SK-N-SH (cell line): ENCODE measurements at regions not wholly inside any gene's neighbourhood (a gene's known extent, or its start where the extent isn't known, plus 50 kb on each side); places are given as distances from the start of the nearest gene placed in this dataset.

Experiments
- CTCF ChIA-PET: fragments of 300-600, 350-600 bp; formaldehyde crosslinking; extraction: SDS; loops from one replicate; lab custom pipeline; 2021; lab: Yijun Ruan, JAX
- POLR2A ChIA-PET: fragments of 350-600 bp; sonication (Branson Sonifier 250); formaldehyde crosslinking; extraction: SDS; loops from one replicate; lab custom pipeline; 2020; ENCODE audit warnings: antibody characterized with exemption, inconsistent platforms; lab: Yijun Ruan, JAX
- DNase-seq: peaks from one replicate; pipeline ENCODE4 v3.0.0; 2012
- H2AFZ ChIP-seq: fragments of 200-600 bp; sonication (generic); 2 replicates; pipeline ENCODE4 v1.8.1; 2016; ENCODE audit warnings: antibody characterized with exemption, mild to moderate bottlenecking, low read depth
- H3F3A ChIP-seq: fragments of 200-600 bp; sonication (generic); replicated peaks from 2 replicates; pipeline ENCODE3; 2016; ENCODE audit warnings: antibody characterized with exemption, mild to moderate bottlenecking; ENCODE audit not compliant: insufficient read depth
- H3K27ac ChIP-seq, 2 experiments: fragments of 200-500 bp in 1 of 2; fragments of 200-600 bp in 1 of 2; sonication (Bioruptor generic) in 1 of 2; sonication (generic), shearing (Covaris generic) in 1 of 2; 2 replicates each; pipeline versions ENCODE4 v1.5.1 to v1.6.1; 2014 to 2016; ENCODE audit warnings: low read depth in 2 of 2, inconsistent platforms in 1 of 2, low read length in 1 of 2, mild to moderate bottlenecking in 1 of 2, mixed read lengths in 1 of 2
- H3K27me3 ChIP-seq: fragments of 200-600 bp; sonication (generic), shearing (Covaris generic); 2 replicates; pipeline ENCODE4 v1.6.1; 2016; ENCODE audit warnings: mixed run types; ENCODE audit not compliant: insufficient read depth
- H3K36me3 ChIP-seq, 2 experiments: fragments of 200-500 bp in 1 of 2; fragments of 200-600 bp in 1 of 2; sonication (Bioruptor generic) in 1 of 2; sonication (generic) in 1 of 2; replicated peaks in 1 of 2; 2 replicates each; pipeline versions ENCODE3 to v1.5.1; 2014 to 2016; ENCODE audit warnings: low read length in 1 of 2, mild to moderate bottlenecking in 1 of 2; ENCODE audit not compliant: insufficient read depth in 2 of 2, control insufficient read depth in 1 of 2
- H3K4me1 ChIP-seq, 2 experiments: fragments of 200-500 bp in 1 of 2; fragments of 200-600 bp in 1 of 2; sonication (Bioruptor generic) in 1 of 2; sonication (generic), shearing (Covaris generic) in 1 of 2; 2 replicates each; pipeline versions ENCODE4 v1.5.1 to v1.6.1; 2014 to 2016; ENCODE audit warnings: low read depth in 1 of 2, low read length in 1 of 2, mixed run types in 1 of 2; ENCODE audit not compliant: insufficient read depth in 2 of 2, control insufficient read depth in 1 of 2
- H3K4me2 ChIP-seq: fragments of 200-600 bp; sonication (generic), shearing (Covaris generic); 2 replicates; pipeline ENCODE4 v1.6.1; 2017; ENCODE audit warnings: mixed run types
- H3K4me3 ChIP-seq, 2 experiments: fragments of 200-500 bp in 1 of 2; fragments of 200-600 bp in 1 of 2; sonication (Bioruptor generic) in 1 of 2; sonication (generic), shearing (Covaris generic) in 1 of 2; 2 replicates each; pipeline versions ENCODE4 v1.5.1 to v1.8.1; 2014 to 2016; ENCODE audit warnings: low read depth in 2 of 2, inconsistent platforms in 1 of 2, low read length in 1 of 2, mild to moderate bottlenecking in 1 of 2, mixed read lengths in 1 of 2, moderate library complexity in 1 of 2
- H3K79me2 ChIP-seq: fragments of 200-600 bp; sonication (generic); 2 replicates; pipeline ENCODE4 v1.8.1; 2017; ENCODE audit warnings: mild to moderate bottlenecking; ENCODE audit not compliant: insufficient read depth
- H3K9ac ChIP-seq: fragments of 200-600 bp; sonication (generic); 2 replicates; pipeline ENCODE4 v1.6.1; 2017; ENCODE audit warnings: mixed run types
- H3K9me2 ChIP-seq: fragments of 200-600 bp; sonication (generic); 2 replicates; pipeline ENCODE4 v1.6.1; 2017; ENCODE audit warnings: mixed run types
- H3K9me3 ChIP-seq: fragments of 200-600 bp; sonication (generic); 2 replicates; pipeline ENCODE4 v1.6.1; 2017; ENCODE audit warnings: mixed run types, mild to moderate bottlenecking, moderate library complexity
- H4K20me1 ChIP-seq: fragments of 200-600 bp; sonication (generic); 2 replicates; pipeline ENCODE4 v1.6.1; 2017; ENCODE audit warnings: mild to moderate bottlenecking, mixed run types; ENCODE audit not compliant: insufficient read depth
- CHD2 ChIP-seq: fragments of 150-350 bp; IDR thresholded peaks from 2 replicates; pipeline ENCODE4 v1.6.1; 2018; ENCODE audit warnings: low read length; ENCODE audit not compliant: partially characterized antibody
- EP300 ChIP-seq, 2 experiments: IDR thresholded peaks; 2 replicates each; pipeline versions ENCODE4 v1.4.0 to v1.6.1; 2012; ENCODE audit warnings: borderline replicate concordance in 1 of 2, low read depth in 1 of 2, low read length in 1 of 2
- FOXM1 ChIP-seq: IDR thresholded peaks from 2 replicates; pipeline ENCODE4 v1.4.0; 2012; ENCODE audit warnings: low read depth, mild to moderate bottlenecking
- GABPA ChIP-seq: IDR thresholded peaks from 2 replicates; pipeline ENCODE4 v1.4.0; 2012; ENCODE audit warnings: low read depth, mild to moderate bottlenecking
- GATA2 ChIP-seq: sonication (generic); formaldehyde crosslinking; IDR thresholded peaks from 2 replicates; pipeline ENCODE4 v1.5.0; 2020; ENCODE audit warnings: mild to moderate bottlenecking, missing genetic modification reagents
- IRF3 ChIP-seq: fragments of 150-350 bp; IDR thresholded peaks from 2 replicates; pipeline ENCODE4 v1.6.1; 2016; ENCODE audit warnings: mild to moderate bottlenecking, low read depth, low read length
- MAX ChIP-seq: IDR thresholded peaks from 2 replicates; pipeline ENCODE4 v1.4.0; 2012; ENCODE audit warnings: low read depth
- MEF2A ChIP-seq: IDR thresholded peaks from 2 replicates; pipeline ENCODE4 v1.4.0; 2012; ENCODE audit warnings: low read depth, borderline replicate concordance
- MXI1 ChIP-seq: IDR thresholded peaks from 2 replicates; pipeline ENCODE4 v1.6.1; 2012; ENCODE audit warnings: mild to moderate bottlenecking, low read depth, low read length, improper control_type of control experiment
- PBX3 ChIP-seq: IDR thresholded peaks from 2 replicates; pipeline ENCODE4; 2012
- REST ChIP-seq: IDR thresholded peaks from 2 replicates; pipeline ENCODE4 v1.6.1; 2012; ENCODE audit warnings: mild to moderate bottlenecking, low read depth, low read length, moderate library complexity
- RFX5 ChIP-seq: IDR thresholded peaks from 2 replicates; pipeline ENCODE4 v1.6.1; 2012; ENCODE audit warnings: mild to moderate bottlenecking, improper control_type of control experiment, low read length
- SMC3 ChIP-seq: IDR thresholded peaks from 2 replicates; pipeline ENCODE4 v1.6.1; 2012; ENCODE audit warnings: low read depth, low read length, improper control_type of control experiment
- TAF1 ChIP-seq: IDR thresholded peaks from 2 replicates; pipeline ENCODE4 v1.6.1; 2012; ENCODE audit warnings: low read depth, mild to moderate bottlenecking, low read length, moderate library complexity, borderline replicate concordance
- TCF12 ChIP-seq: IDR thresholded peaks from 2 replicates; pipeline ENCODE4 v1.4.0; 2012
- WGBS: methylation state at CpG from one replicate; pipeline ENCODE4 v1.1.6; 2017; ENCODE audit warnings: low lambda C conversion rate; 5-methylcytosine and 5-hydroxymethylcytosine counted together
- TF ChIP-seq, protein P1 (sequence below): fragments of 200-600 bp; sonication (generic); IDR thresholded peaks from 2 replicates; pipeline ENCODE4 v1.6.1; 2017; ENCODE audit warnings: antibody characterized with exemption, mild to moderate bottlenecking, moderate library complexity

DNA sequence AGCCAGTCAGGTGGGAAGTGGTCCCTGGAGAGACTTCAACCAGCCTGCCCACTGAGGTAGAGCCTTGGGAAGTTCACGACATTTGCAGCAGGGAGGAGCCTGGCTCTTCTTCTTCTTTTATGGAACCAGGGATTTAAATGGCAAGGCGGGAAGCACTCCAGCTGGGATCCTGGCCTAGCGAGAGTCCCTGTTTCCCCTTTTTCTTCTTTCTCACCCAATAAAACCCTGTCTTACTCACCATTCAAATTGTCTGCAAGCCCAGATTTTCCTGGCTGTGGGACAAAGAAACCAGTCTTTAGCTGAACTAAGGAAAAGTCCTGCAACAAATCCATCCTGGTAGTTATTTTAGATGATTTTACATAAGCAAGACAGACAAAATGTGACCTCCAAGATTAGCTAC, 503.7 kb downstream of the CDH10 start:
- ChIA-PET CTCF (no interaction called here), POLR2A (no interaction called here)
- H2AFZ ChIP-seq, result no peak overlapping the region

More for the DNA sequence above, 503.7 kb downstream of the CDH10 start:
- H3K9me3 ChIP-seq, result no peaks in the 10 kb centered on the region; the same call in 1 of the 2 replicates
- no peak overlapping the region for H3K27ac ChIP-seq
- no peaks in the 10 kb centered on the region for H4K20me1 ChIP-seq
- WGBS, result 0% methylated on average over 3 of the region's 3 CpGs
- no peak overlapping the region for H3K9ac ChIP-seq
- TF ChIP-seq GABPA, result no peak
- no peak for TF ChIP-seq MAX
- no peak for TF ChIP-seq PBX3
- TF ChIP-seq EP300 (IDR thresholded peaks at IDR 0.05; ENCODE audit: borderline replicate concordance in 1 of 2, low read depth in 1 of 2, low read length in 1 of 2), result no peak
- TF ChIP-seq REST, result no peak
- no peak for TF ChIP-seq TAF1
- TF ChIP-seq TCF12, result no peak
- TF ChIP-seq GATA2 (CRISPR knock-in tag), result no peak
- TF ChIP-seq SMC3, result no peak
- no peak for TF ChIP-seq RFX5
- no peak for TF ChIP-seq FOXM1
- TF ChIP-seq MEF2A, result no peak
- TF ChIP-seq, protein P1, sequence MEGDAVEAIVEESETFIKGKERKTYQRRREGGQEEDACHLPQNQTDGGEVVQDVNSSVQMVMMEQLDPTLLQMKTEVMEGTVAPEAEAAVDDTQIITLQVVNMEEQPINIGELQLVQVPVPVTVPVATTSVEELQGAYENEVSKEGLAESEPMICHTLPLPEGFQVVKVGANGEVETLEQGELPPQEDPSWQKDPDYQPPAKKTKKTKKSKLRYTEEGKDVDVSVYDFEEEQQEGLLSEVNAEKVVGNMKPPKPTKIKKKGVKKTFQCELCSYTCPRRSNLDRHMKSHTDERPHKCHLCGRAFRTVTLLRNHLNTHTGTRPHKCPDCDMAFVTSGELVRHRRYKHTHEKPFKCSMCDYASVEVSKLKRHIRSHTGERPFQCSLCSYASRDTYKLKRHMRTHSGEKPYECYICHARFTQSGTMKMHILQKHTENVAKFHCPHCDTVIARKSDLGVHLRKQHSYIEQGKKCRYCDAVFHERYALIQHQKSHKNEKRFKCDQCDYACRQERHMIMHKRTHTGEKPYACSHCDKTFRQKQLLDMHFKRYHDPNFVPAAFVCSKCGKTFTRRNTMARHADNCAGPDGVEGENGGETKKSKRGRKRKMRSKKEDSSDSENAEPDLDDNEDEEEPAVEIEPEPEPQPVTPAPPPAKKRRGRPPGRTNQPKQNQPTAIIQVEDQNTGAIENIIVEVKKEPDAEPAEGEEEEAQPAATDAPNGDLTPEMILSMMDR, result no peak
- TF ChIP-seq MXI1, result no peak
- no peak for TF ChIP-seq IRF3
- TF ChIP-seq CHD2, result no peak
- H3K27me3 ChIP-seq, result no peaks in the 10 kb centered on the region
- H3K4me1 ChIP-seq, result peaks cover 0 to 3% of the 10 kb centered on the region in 2 experiments; a peak in 1 of 4 replicates
- H3K9me2 ChIP-seq, result no peaks in the 10 kb centered on the region
- no peaks in the 10 kb centered on the region for H3K36me3 ChIP-seq
- DNase-seq, result no peak
- no peak overlapping the region for H3K4me2 ChIP-seq
- no peak overlapping the region for H3K4me3 ChIP-seq
- no peaks in the 10 kb centered on the region for H3F3A ChIP-seq
- H3K79me2 ChIP-seq, result no peaks in the 10 kb centered on the region
